HS-5 (cell line): ENCODE measurements at regions not wholly inside any gene's neighbourhood (a gene's known extent, or its start where the extent isn't known, plus 50 kb on each side); places are given as distances from the start of the nearest gene placed in this dataset.

Experiments used
- DNase-seq: peaks from one replicate; pipeline ENCODE4 v3.0.0-alpha.2; 2012; ENCODE audit warnings: low read depth

- DNase-seq: no peak
Observed at GRCh38 chr12:60872850-60873713, 1277.3 kb downstream of the SLC16A7 start.

GRCh38 chr12:60874091-60874490, 1278.3 kb downstream of the SLC16A7 start:
- no peak for DNase-seq

- no peak for DNase-seq
Observed at GRCh38 chr12:60920841-60921495, 1325.1 kb downstream of the SLC16A7 start.

- DNase-seq: no peak
Observed at GRCh38 chr12:60921541-60921940, 1325.7 kb downstream of the SLC16A7 start.

- DNase-seq: no peak
Observed at GRCh38 chr12:60926256-60926655, 1330.4 kb downstream of the SLC16A7 start.

- no peak for DNase-seq
Observed at GRCh38 chr12:60930151-60930550, 1330.1 kb upstream of the USP15 start.

GRCh38 chr12:60935981-60936761, 1324.0 kb upstream of the USP15 start:
- DNase-seq: no peak

- no peak for DNase-seq
Observed at GRCh38 chr12:60947533-60947932, 1312.7 kb upstream of the USP15 start.

- no peak for DNase-seq
Observed at GRCh38 chr12:60967128-60967527, 1293.1 kb upstream of the USP15 start.

GRCh38 chr12:60977966-60978365, 1282.2 kb upstream of the USP15 start:
- no peak for DNase-seq

GRCh38 chr12:60980558-60980957, 1279.6 kb upstream of the USP15 start:
- DNase-seq: no peak

- DNase-seq: no peak
Observed at GRCh38 chr12:60981473-60981872, 1278.7 kb upstream of the USP15 start.

- DNase-seq: no peak
Observed at GRCh38 chr12:60992087-60992486, 1268.1 kb upstream of the USP15 start.

GRCh38 chr12:60995256-60995825, 1264.9 kb upstream of the USP15 start:
- no peak for DNase-seq

GRCh38 chr12:60997869-60998378, 1262.3 kb upstream of the USP15 start:
- DNase-seq: no peak

GRCh38 chr12:61009192-61009591, 1251.0 kb upstream of the USP15 start:
- DNase-seq: no peak

- DNase-seq: no peak
Observed at GRCh38 chr12:61011767-61012423, 1248.3 kb upstream of the USP15 start.

GRCh38 chr12:61018571-61018970, 1241.6 kb upstream of the USP15 start:
- DNase-seq: no peak

GRCh38 chr12:61023231-61023630, 1237.0 kb upstream of the USP15 start:
- no peak for DNase-seq

GRCh38 chr12:61029516-61029915, 1230.7 kb upstream of the USP15 start:
- no peak for DNase-seq

GRCh38 chr12:61037792-61038191, 1222.4 kb upstream of the USP15 start:
- peak; percentile 8 for DNase-seq

- no peak for DNase-seq
Observed at GRCh38 chr12:61043838-61044237, 1216.4 kb upstream of the USP15 start.
